ENCODE measurements at regions not wholly inside any gene's neighbourhood (a gene's known extent, or its start where the extent isn't known, plus 50 kb on each side); places are given as distances from the start of the nearest gene placed in this dataset.

- no peak for TF ChIP-seq POLR2A (IDR thresholded peaks at IDR 0.05)
- TF ChIP-seq, protein P1, sequence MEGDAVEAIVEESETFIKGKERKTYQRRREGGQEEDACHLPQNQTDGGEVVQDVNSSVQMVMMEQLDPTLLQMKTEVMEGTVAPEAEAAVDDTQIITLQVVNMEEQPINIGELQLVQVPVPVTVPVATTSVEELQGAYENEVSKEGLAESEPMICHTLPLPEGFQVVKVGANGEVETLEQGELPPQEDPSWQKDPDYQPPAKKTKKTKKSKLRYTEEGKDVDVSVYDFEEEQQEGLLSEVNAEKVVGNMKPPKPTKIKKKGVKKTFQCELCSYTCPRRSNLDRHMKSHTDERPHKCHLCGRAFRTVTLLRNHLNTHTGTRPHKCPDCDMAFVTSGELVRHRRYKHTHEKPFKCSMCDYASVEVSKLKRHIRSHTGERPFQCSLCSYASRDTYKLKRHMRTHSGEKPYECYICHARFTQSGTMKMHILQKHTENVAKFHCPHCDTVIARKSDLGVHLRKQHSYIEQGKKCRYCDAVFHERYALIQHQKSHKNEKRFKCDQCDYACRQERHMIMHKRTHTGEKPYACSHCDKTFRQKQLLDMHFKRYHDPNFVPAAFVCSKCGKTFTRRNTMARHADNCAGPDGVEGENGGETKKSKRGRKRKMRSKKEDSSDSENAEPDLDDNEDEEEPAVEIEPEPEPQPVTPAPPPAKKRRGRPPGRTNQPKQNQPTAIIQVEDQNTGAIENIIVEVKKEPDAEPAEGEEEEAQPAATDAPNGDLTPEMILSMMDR (IDR thresholded peaks at IDR 0.05), result no peak
- TF ChIP-seq EP300 (IDR thresholded peaks at IDR 0.05), result no peak
- no peak for TF ChIP-seq POLR2AphosphoS5 (IDR thresholded peaks at IDR 0.05)
These were observed 546.9 kb downstream of the TFAP2B start for GRCh38 chr6:51365566-51365965.

Data from stomach (tissue), 4 donors.